Esophagus squamous epithelium (tissue), 4 donors: ENCODE measurements at regions not wholly inside any gene's neighbourhood (a gene's known extent, or its start where the extent isn't known, plus 50 kb on each side); places are given as distances from the start of the nearest gene placed in this dataset.
"Not testable (repeated sequence)": the region's sequence is repeated elsewhere in the genome, so short reads cannot be mapped to it uniquely, and the experiment has no call there.

ENCODE experiments used
- CTCF ChIP-seq, 6 experiments: fragments of 450-650 bp in 4 of 6; fragments of 200-600 bp in 2 of 6; sonication (generic) in 2 of 6; IDR thresholded peaks; one replicate each; pipeline ENCODE4 v1.5.1; 2016 to 2019; ENCODE audit warnings: antibody characterized with exemption in 6 of 6, mild to moderate bottlenecking in 4 of 6, moderate library complexity in 4 of 6
- POLR2A ChIP-seq, 4 donors: fragments of 450-650 bp; IDR thresholded peaks; one replicate each; pipeline ENCODE4 v1.6.1; 2017; ENCODE audit warnings: antibody characterized with exemption in 4 of 4, mild to moderate bottlenecking in 4 of 4, moderate library complexity in 3 of 4

DNA sequence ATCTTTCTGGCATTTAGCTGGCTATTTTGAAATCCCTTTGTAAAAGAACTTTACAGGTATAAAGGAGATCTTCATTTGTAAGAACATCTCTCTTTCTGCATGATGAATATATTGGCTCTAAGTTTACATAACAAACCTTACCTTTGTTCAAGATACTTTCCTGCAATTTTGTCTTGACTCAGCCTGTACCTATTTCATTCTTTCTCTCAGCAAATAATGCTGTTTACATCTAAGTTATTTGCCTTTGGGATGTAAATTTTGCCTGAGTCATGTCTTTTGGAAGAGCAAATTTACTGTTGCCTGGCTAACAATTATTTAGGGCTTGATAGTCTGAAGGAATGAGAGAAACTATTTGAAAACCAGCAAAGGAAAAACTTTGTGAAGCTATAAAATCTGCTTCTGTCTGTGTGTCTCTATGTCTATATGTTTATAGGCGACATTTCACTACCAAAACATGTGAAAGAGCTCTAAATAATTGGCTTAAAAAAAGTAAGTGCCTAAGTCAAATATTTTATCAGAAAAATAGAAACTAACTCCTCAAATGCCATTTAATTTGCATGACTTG, 214.3 kb upstream of the TGIF2LX start:
- not testable (repeated sequence) for TF ChIP-seq POLR2A, CTCF (IDR thresholded peaks at IDR 0.05)
